ENCODE measurements at regions not wholly inside any gene's neighbourhood (a gene's known extent, or its start where the extent isn't known, plus 50 kb on each side); places are given as distances from the start of the nearest gene placed in this dataset.

- no peak overlapping the region for H3K4me3 ChIP-seq (ENCODE audit: low read length)
- H3K9me3 ChIP-seq (ENCODE audit: control insufficient read depth, low read length): no peaks in the 10 kb centered on the region
- no peaks in the 10 kb centered on the region for H3K27me3 ChIP-seq (ENCODE audit: control insufficient read depth, insufficient read depth, low read length)
- no peaks in the 10 kb centered on the region for H3K36me3 ChIP-seq (ENCODE audit: control insufficient read depth, insufficient read depth, low read length)
- H3K9ac ChIP-seq (ENCODE audit: low read length): no peak overlapping the region
- H3K4me1 ChIP-seq (ENCODE audit: control insufficient read depth, insufficient read depth, low read length): no peaks in the 10 kb centered on the region
These were observed 599.4 kb downstream of the ZIC1 start for GRCh38 chr3:148008591-148008990.

DNA sequence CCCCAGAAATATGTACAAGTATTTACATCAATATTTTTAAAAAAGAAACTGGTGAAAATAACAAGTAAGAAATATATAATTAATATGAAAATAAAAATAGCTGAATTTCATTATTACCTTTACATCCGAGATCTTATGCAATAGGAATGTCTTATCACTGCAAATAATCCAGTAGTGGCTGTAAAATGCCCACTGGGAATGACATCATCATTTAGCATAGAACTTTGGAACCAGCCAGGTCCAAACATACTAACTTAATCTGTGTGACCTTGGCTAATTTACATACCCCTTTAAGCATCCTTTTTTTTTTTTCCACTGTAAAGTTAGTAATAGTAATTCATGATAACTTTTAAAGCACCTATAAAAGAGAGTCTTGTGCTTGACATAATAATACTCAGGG is 611.7 kb downstream of the ZIC1 start:
- Histone ChIP-seq H3K4me1 (ENCODE audit: control insufficient read depth, insufficient read depth, low read length) (no peaks in the 10 kb centered on the region), H3K9ac (ENCODE audit: low read length) (no peak overlapping the region), H3K27me3 (ENCODE audit: control insufficient read depth, insufficient read depth, low read length) (no peaks in the 10 kb centered on the region), H3K9me3 (ENCODE audit: control insufficient read depth, low read length) (no peaks in the 10 kb centered on the region), H3K4me3 (ENCODE audit: low read length) (no peak overlapping the region), H3K36me3 (ENCODE audit: control insufficient read depth, insufficient read depth, low read length) (no peaks in the 10 kb centered on the region)

GRCh38 chr3:148021381-148021780 is 612.2 kb downstream of the ZIC1 start:
- no peak overlapping the region for H3K9ac ChIP-seq (ENCODE audit: low read length)
- no peaks in the 10 kb centered on the region for H3K36me3 ChIP-seq (ENCODE audit: control insufficient read depth, insufficient read depth, low read length)
- no peaks in the 10 kb centered on the region for H3K27me3 ChIP-seq (ENCODE audit: control insufficient read depth, insufficient read depth, low read length)
- H3K4me1 ChIP-seq (ENCODE audit: control insufficient read depth, insufficient read depth, low read length): no peaks in the 10 kb centered on the region
- H3K9me3 ChIP-seq (ENCODE audit: control insufficient read depth, low read length): no peaks in the 10 kb centered on the region
- no peak overlapping the region for H3K4me3 ChIP-seq (ENCODE audit: low read length)

DNA sequence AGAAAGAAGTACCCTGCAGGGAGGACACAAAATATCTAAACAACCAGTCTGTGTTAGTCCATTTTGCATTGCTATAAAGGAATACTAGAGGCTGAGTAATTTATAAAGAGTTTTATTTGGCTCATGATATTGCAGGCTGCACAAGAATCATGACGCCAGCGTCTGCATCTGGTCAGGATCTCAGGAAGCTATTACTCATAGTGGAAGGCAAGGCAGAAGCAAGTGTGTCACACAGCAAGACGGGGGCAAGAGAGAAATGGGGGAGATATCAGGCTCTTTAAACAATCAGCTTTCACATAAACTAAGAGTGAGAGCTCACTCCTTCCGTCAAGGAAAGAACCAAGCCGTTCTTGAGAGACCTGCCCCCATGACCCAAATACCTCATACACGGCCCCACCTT is 614.8 kb downstream of the ZIC1 start:
- Histone ChIP-seq H3K27me3 (ENCODE audit: control insufficient read depth, insufficient read depth, low read length) (no peaks in the 10 kb centered on the region), H3K9ac (ENCODE audit: low read length) (no peak overlapping the region), H3K9me3 (ENCODE audit: control insufficient read depth, low read length) (no peaks in the 10 kb centered on the region), H3K4me3 (ENCODE audit: low read length) (no peak overlapping the region), H3K4me1 (ENCODE audit: control insufficient read depth, insufficient read depth, low read length) (no peaks in the 10 kb centered on the region), H3K36me3 (ENCODE audit: control insufficient read depth, insufficient read depth, low read length) (no peaks in the 10 kb centered on the region)

DNA sequence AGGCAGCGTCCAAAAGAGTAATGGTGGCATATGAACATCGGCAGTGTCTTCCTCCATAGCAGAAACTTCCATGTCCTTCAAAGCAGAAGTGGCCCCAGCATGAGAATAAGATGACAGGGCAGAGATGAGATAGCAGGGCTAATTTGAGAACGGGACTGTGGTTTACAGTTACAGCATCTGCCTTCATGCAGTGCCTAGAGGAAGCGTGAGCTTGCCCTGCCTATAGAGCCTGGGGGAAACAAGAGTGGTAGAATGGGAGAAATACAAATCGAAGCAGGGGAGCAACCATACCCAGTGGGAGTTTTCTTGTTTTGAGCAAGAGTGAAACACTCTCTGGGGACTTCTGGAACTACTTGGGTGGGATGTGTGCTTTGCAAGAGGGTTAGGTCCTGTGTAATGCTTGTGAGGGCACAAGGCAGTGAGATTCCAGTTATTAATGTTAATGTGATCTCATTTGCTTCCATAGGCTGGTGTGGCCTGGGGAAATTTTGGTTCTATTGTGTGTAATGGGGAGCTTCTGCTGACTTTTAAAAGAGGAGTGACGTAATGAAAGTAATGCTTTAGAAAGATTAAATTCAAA is 616.9 kb downstream of the ZIC1 start:
- no peaks in the 10 kb centered on the region for H3K36me3 ChIP-seq (ENCODE audit: control insufficient read depth, insufficient read depth, low read length)
- no peaks in the 10 kb centered on the region for H3K27me3 ChIP-seq (ENCODE audit: control insufficient read depth, insufficient read depth, low read length)
- H3K9ac ChIP-seq (ENCODE audit: low read length): no peak overlapping the region
- H3K4me3 ChIP-seq (ENCODE audit: low read length): no peak overlapping the region
- no peaks in the 10 kb centered on the region for H3K4me1 ChIP-seq (ENCODE audit: control insufficient read depth, insufficient read depth, low read length)
- no peaks in the 10 kb centered on the region for H3K9me3 ChIP-seq (ENCODE audit: control insufficient read depth, low read length)

DNA sequence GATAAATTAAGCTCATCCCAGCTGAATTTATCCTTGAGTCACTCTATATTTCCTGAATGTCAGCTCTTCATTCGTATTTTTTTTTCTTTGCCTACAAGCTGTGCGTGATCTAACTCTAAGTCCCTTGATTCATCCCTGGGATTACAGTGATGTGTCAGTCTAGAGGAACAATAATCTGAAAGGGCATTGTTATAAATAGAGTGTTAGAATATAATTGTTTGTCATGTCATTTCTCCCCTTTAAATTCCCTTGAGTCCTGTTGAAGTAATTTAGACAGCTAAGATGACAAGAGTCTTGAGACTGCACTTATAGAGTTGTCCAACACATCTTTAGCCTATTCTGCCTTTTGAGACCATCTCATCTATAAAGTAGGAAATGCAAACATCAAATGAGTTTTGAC is 621.8 kb downstream of the ZIC1 start:
- H3K27me3 ChIP-seq (ENCODE audit: control insufficient read depth, insufficient read depth, low read length): no peaks in the 10 kb centered on the region
- H3K36me3 ChIP-seq (ENCODE audit: control insufficient read depth, insufficient read depth, low read length): no peaks in the 10 kb centered on the region
- no peak overlapping the region for H3K9ac ChIP-seq (ENCODE audit: low read length)
- H3K4me3 ChIP-seq (ENCODE audit: low read length): no peak overlapping the region
- no peaks in the 10 kb centered on the region for H3K4me1 ChIP-seq (ENCODE audit: control insufficient read depth, insufficient read depth, low read length)
- H3K9me3 ChIP-seq (ENCODE audit: control insufficient read depth, low read length): no peaks in the 10 kb centered on the region

- Histone ChIP-seq H3K4me1 (ENCODE audit: control insufficient read depth, insufficient read depth, low read length) (no peaks in the 10 kb centered on the region), H3K36me3 (ENCODE audit: control insufficient read depth, insufficient read depth, low read length) (no peaks in the 10 kb centered on the region), H3K9me3 (ENCODE audit: control insufficient read depth, low read length) (no peaks in the 10 kb centered on the region), H3K27me3 (ENCODE audit: control insufficient read depth, insufficient read depth, low read length) (no peaks in the 10 kb centered on the region), H3K4me3 (ENCODE audit: low read length) (no peak overlapping the region), H3K9ac (ENCODE audit: low read length) (no peak overlapping the region)
These were observed 625.2 kb downstream of the ZIC1 start for GRCh38 chr3:148034353-148034752.

- Histone ChIP-seq H3K36me3 (ENCODE audit: control insufficient read depth, insufficient read depth, low read length) (no peaks in the 10 kb centered on the region), H3K9ac (ENCODE audit: low read length) (no peak overlapping the region), H3K9me3 (ENCODE audit: control insufficient read depth, low read length) (no peaks in the 10 kb centered on the region), H3K4me3 (ENCODE audit: low read length) (no peak overlapping the region), H3K4me1 (ENCODE audit: control insufficient read depth, insufficient read depth, low read length) (no peaks in the 10 kb centered on the region), H3K27me3 (ENCODE audit: control insufficient read depth, insufficient read depth, low read length) (no peaks in the 10 kb centered on the region)
These were observed 627.2 kb downstream of the ZIC1 start for GRCh38 chr3:148036331-148036876.

GRCh38 chr3:148042663-148043445 is 633.7 kb downstream of the ZIC1 start:
- H3K9me3 ChIP-seq (ENCODE audit: control insufficient read depth, low read length): no peaks in the 10 kb centered on the region
- H3K36me3 ChIP-seq (ENCODE audit: control insufficient read depth, insufficient read depth, low read length): no peaks in the 10 kb centered on the region
- H3K9ac ChIP-seq (ENCODE audit: low read length): no peak overlapping the region
- H3K4me3 ChIP-seq (ENCODE audit: low read length): no peak overlapping the region
- H3K27me3 ChIP-seq (ENCODE audit: control insufficient read depth, insufficient read depth, low read length): no peaks in the 10 kb centered on the region
- H3K4me1 ChIP-seq (ENCODE audit: control insufficient read depth, insufficient read depth, low read length): no peaks in the 10 kb centered on the region

GRCh38 chr3:148044151-148044550 is 635.0 kb downstream of the ZIC1 start:
- H3K9me3 ChIP-seq (ENCODE audit: control insufficient read depth, low read length): no peaks in the 10 kb centered on the region
- no peak overlapping the region for H3K9ac ChIP-seq (ENCODE audit: low read length)
- H3K36me3 ChIP-seq (ENCODE audit: control insufficient read depth, insufficient read depth, low read length): no peaks in the 10 kb centered on the region
- no peak overlapping the region for H3K4me3 ChIP-seq (ENCODE audit: low read length)
- H3K27me3 ChIP-seq (ENCODE audit: control insufficient read depth, insufficient read depth, low read length): no peaks in the 10 kb centered on the region
- no peaks in the 10 kb centered on the region for H3K4me1 ChIP-seq (ENCODE audit: control insufficient read depth, insufficient read depth, low read length)

GRCh38 chr3:148054999-148055398 is 642.7 kb upstream of the AGTR1 start:
- H3K27me3 ChIP-seq (ENCODE audit: control insufficient read depth, insufficient read depth, low read length): no peaks in the 10 kb centered on the region
- H3K9me3 ChIP-seq (ENCODE audit: control insufficient read depth, low read length): no peaks in the 10 kb centered on the region
- H3K9ac ChIP-seq (ENCODE audit: low read length): no peak overlapping the region
- H3K36me3 ChIP-seq (ENCODE audit: control insufficient read depth, insufficient read depth, low read length): no peaks in the 10 kb centered on the region
- no peak overlapping the region for H3K4me3 ChIP-seq (ENCODE audit: low read length)
- H3K4me1 ChIP-seq (ENCODE audit: control insufficient read depth, insufficient read depth, low read length): no peaks in the 10 kb centered on the region

DNA sequence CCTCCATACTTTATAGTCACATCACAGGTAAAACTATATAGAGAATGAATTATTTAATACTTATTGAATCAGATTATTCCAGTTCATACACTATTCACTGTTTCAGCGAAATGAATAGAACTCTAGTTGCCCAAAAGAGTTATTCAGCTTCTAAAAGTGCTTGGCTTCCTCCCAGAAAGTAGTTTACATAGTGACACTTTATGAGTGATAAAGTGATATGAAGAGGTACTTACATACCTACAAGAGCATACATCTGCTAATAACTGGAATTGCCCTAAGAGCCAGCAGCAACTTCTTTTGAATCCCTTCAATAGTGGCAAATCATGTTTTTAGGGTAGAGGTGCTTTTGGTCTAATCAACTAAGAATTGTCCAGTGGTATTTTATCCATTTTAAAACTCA is 635.1 kb upstream of the AGTR1 start:
- Histone ChIP-seq H3K27me3 (ENCODE audit: control insufficient read depth, insufficient read depth, low read length) (no peaks in the 10 kb centered on the region), H3K36me3 (ENCODE audit: control insufficient read depth, insufficient read depth, low read length) (no peaks in the 10 kb centered on the region)

More for the DNA sequence above, 635.1 kb upstream of the AGTR1 start:
- H3K9ac ChIP-seq (ENCODE audit: low read length): no peak overlapping the region
- H3K9me3 ChIP-seq (ENCODE audit: control insufficient read depth, low read length): no peaks in the 10 kb centered on the region
- no peak overlapping the region for H3K4me3 ChIP-seq (ENCODE audit: low read length)
- H3K4me1 ChIP-seq (ENCODE audit: control insufficient read depth, insufficient read depth, low read length): no peaks in the 10 kb centered on the region

Data from mucosa of stomach (tissue), 1 donor.